Neural crest cell (in vitro differentiated cells): ENCODE measurements at regions not wholly inside any gene's neighbourhood (a gene's known extent, or its start where the extent isn't known, plus 50 kb on each side); places are given as distances from the start of the nearest gene placed in this dataset.

Experiments
- DNase-seq: peaks from one replicate; pipeline ENCODE4 v3.0.0; 2021; ENCODE audit warnings: low read depth, mixed read lengths, low spot score
- H3K27ac Mint-ChIP-seq: one replicate; pipeline ENCODE4 v1.8.0; 2021; ENCODE audit warnings: mild to moderate bottlenecking, mixed read lengths; ENCODE audit not compliant: unreplicated experiment
- H3K27me3 Mint-ChIP-seq: 2 replicates; pipeline ENCODE4 v1.8.0; 2021; ENCODE audit warnings: low read depth, mild to moderate bottlenecking, mixed read lengths
- H3K36me3 Mint-ChIP-seq: 2 replicates; pipeline ENCODE4 v1.8.0; 2021; ENCODE audit warnings: low read depth, mild to moderate bottlenecking, mixed read lengths
- H3K4me1 Mint-ChIP-seq: 2 replicates; pipeline ENCODE4 v1.8.0; 2021; ENCODE audit warnings: mixed read lengths
- H3K4me3 Mint-ChIP-seq: one replicate; pipeline ENCODE4 v1.8.0; 2021; ENCODE audit warnings: mild to moderate bottlenecking, mixed read lengths
- H3K9me3 Mint-ChIP-seq: 2 replicates; pipeline ENCODE4 v1.8.0; 2021; ENCODE audit warnings: mixed read lengths
- CTCF ChIP-seq: fragments of 200-600 bp; sonication (generic); conservative IDR thresholded peaks from 2 replicates; pipeline ENCODE4 v1.5.0; 2021; ENCODE audit warnings: antibody characterized with exemption, mild to moderate bottlenecking

GRCh38 chr10:9987197-9987596 is 1030.5 kb upstream of the CELF2 start:
- no peak overlapping the region for H3K27ac Mint-ChIP-seq
- H3K4me3 Mint-ChIP-seq = no peak overlapping the region
- H3K36me3 Mint-ChIP-seq = no peaks in the 10 kb centered on the region
- no peaks in the 10 kb centered on the region for H3K4me1 Mint-ChIP-seq
- TF ChIP-seq CTCF = no peak
- no peak for DNase-seq
- peaks cover 8% of the 10 kb centered on the region for H3K9me3 Mint-ChIP-seq
- no peaks in the 10 kb centered on the region for H3K27me3 Mint-ChIP-seq

GRCh38 chr10:9992661-9993060 is 1025.0 kb upstream of the CELF2 start:
- H3K4me3 Mint-ChIP-seq = no peak overlapping the region

GRCh38 chr10:9994131-9994530 is 1023.5 kb upstream of the CELF2 start:
- Mint-ChIP-seq H3K36me3 (no peaks in the 10 kb centered on the region), H3K9me3 (no peaks in the 10 kb centered on the region), H3K27ac (no peak overlapping the region), H3K4me1 (peaks cover 6% of the 10 kb centered on the region), H3K4me3 (no peak overlapping the region), H3K27me3 (no peaks in the 10 kb centered on the region)
- DNase-seq = no peak
- no peak for TF ChIP-seq CTCF

More at GRCh38 chr10:9992661-9993060, 1025.0 kb upstream of the CELF2 start:
- Mint-ChIP-seq H3K9me3 (no peaks in the 10 kb centered on the region), H3K36me3 (no peaks in the 10 kb centered on the region), H3K4me1 (peaks cover 6% of the 10 kb centered on the region), H3K27me3 (no peaks in the 10 kb centered on the region), H3K27ac (no peak overlapping the region)
- TF ChIP-seq CTCF = no peak
- DNase-seq = no peak

GRCh38 chr10:9999627-10000026 is 1018.0 kb upstream of the CELF2 start:
- no peak for TF ChIP-seq CTCF

GRCh38 chr10:10007957-10008356 is 1009.7 kb upstream of the CELF2 start:
- Mint-ChIP-seq H3K9me3 (no peaks in the 10 kb centered on the region), H3K4me1 (no peaks in the 10 kb centered on the region), H3K36me3 (no peaks in the 10 kb centered on the region), H3K27ac (no peak overlapping the region), H3K4me3 (no peak overlapping the region), H3K27me3 (no peaks in the 10 kb centered on the region)
- DNase-seq = no peak
- no peak for TF ChIP-seq CTCF

More at GRCh38 chr10:9999627-10000026, 1018.0 kb upstream of the CELF2 start:
- no peak overlapping the region for H3K27ac Mint-ChIP-seq
- DNase-seq = no peak
- H3K9me3 Mint-ChIP-seq = no peaks in the 10 kb centered on the region
- no peaks in the 10 kb centered on the region for H3K36me3 Mint-ChIP-seq
- H3K4me3 Mint-ChIP-seq = no peak overlapping the region
- H3K4me1 Mint-ChIP-seq = no peaks in the 10 kb centered on the region
- no peaks in the 10 kb centered on the region for H3K27me3 Mint-ChIP-seq

GRCh38 chr10:10010397-10010796 is 1007.3 kb upstream of the CELF2 start:
- no peak for TF ChIP-seq CTCF
- no peaks in the 10 kb centered on the region for H3K4me1 Mint-ChIP-seq
- H3K27me3 Mint-ChIP-seq = no peaks in the 10 kb centered on the region
- no peak for DNase-seq
- H3K27ac Mint-ChIP-seq = no peak overlapping the region
- no peak overlapping the region for H3K4me3 Mint-ChIP-seq
- H3K36me3 Mint-ChIP-seq = no peaks in the 10 kb centered on the region
- H3K9me3 Mint-ChIP-seq = no peaks in the 10 kb centered on the region
